SK-MEL-5 (cell line): ENCODE measurements at regions not wholly inside any gene's neighbourhood (a gene's known extent, or its start where the extent isn't known, plus 50 kb on each side); places are given as distances from the start of the nearest gene placed in this dataset.
"Not testable (repeated sequence)": the region's sequence is repeated elsewhere in the genome, so short reads cannot be mapped to it uniquely, and the experiment has no call there.

ENCODE experiments used
- DNase-seq: peaks from one replicate; pipeline ENCODE4 v3.0.0-alpha.2; 2016; ENCODE audit warnings: low read depth, low spot score
- in situ Hi-C: cut with HindIII; loops from 2 replicates; pipeline ENCODE4 v1.10.0; 2016; ENCODE audit warnings: low sequenced_read_pairs, high pct_unique_total_duplicates, low pct_unique_long_range_greater_than_20kb

- in situ Hi-C loops = no loop called here
- no peak for DNase-seq
These were observed 235.8 kb downstream of the EPHA7 start for GRCh38 chr6:93183531-93183972.

DNA sequence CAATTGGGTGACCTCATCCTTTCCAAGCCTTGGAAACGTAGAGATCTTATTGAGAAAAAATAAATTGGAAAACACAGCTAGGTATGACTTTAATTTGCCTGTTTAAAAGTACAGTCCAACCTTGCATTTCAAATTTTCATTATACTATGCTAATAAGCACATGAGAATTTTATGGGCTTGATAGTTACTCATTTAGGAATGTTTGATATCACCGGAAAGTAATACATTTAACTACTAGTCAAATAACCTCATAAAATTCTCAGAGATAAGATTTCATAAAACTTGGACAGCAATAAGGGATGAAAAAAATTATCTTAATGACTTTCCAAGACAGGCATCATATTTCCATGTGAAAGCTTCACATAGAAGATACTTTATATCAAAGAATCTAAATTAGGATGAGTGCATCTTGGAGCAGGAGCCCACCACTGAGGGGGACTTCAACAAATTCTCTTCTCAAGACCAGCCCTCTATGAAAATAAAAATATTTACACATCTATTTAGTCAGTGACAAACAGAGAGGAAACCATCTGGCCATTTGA, 236.3 kb downstream of the EPHA7 start:
- no peak for DNase-seq
- in situ Hi-C loops = no loop called here

DNA sequence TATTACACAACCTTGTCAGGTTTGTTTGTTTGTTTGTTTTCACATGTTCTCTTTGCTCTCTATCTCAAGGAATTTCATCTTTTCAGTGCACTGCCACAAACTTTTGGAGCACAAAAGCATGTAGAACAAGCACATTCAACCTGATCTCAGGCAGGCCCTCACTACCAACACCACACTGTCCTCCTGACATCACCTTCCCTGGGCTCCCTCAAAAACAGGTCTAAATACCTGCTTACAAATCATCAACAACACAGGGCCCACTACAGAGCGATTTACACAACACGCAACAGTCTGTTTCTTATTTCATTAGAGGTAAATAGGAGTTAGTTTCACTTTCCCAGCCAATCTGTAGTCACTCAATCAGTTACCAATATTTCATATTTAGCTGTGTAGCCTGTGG, 241.4 kb downstream of the EPHA7 start:
- in situ Hi-C loops = no loop called here

DNA sequence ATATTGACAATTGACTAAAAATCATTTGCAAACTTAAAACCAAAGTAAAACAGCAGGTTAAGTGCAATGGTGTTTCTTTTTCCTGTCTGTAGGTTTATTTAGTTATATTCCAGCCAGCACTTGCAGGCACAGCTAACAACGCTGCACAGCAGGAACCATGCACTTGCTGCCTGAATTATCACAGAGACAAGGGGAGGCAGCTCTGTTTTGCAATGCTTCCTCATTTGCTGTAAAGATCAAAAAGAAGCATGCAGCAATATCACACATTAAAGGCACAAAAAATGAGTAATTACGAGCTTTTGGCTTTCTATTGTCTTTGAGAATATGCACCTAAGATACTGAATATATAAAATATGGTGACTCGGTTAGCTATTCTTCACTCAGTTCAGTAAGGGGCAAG, 241.9 kb downstream of the EPHA7 start:
- DNase-seq = no peak
- in situ Hi-C loops = no loop called here

More for the DNA sequence above, 241.4 kb downstream of the EPHA7 start:
- DNase-seq = no peak

- DNase-seq = no peak
- in situ Hi-C loops = no loop called here
These were observed 243.3 kb downstream of the EPHA7 start for GRCh38 chr6:93176070-93176469.

- in situ Hi-C loops, DNase-seq: not testable (repeated sequence)
These were observed 245.8 kb downstream of the EPHA7 start for GRCh38 chr6:93173573-93173972.

DNA sequence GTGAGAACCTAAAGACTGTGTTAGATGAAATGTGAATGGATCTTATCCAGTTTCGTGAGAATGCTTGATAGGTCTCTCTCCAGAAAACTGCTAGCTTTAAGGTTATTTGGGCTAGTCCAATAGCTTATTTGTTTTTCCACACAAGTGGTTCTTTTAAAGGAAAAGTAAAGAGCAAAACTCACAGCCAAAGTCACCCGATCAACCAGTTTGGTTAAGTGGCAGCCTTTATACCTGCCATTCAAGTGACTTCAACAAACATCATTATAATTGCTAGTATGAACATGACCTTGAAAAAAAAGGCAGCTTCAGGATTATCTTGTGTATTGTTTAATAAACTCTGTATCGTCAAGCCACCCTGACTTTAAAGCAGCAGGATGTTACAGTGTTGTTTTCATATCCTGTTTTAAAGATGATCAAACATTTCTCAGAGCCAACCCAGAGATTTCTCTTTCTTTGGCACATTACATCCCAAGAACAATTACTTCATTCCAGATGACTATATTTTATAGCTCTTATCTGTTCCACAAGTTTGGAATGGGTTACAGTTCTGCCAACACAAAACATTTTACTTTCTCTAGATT, 253.4 kb downstream of the EPHA7 start:
- in situ Hi-C loops = no loop called here

DNA sequence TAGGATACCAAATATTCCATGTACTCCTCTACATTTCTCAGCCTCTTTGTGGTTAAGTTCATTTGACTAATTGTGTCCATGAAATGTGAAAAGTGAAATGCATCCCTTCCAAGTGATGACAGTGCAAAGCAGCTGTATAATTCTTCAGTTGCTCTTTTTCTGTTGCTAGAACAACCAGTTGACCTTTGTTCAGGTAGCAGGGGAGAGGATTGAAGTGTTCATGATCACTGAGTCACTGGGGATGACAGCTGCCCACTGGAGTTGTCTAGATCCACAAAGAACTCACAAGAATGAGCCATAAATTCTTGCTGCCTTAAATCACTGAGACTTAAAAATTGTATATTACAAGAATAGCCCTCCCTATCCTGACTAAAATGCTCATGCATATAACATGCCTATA, 254.6 kb downstream of the EPHA7 start:
- DNase-seq = no peak
- in situ Hi-C loops = no loop called here

More for the DNA sequence above, 253.4 kb downstream of the EPHA7 start:
- DNase-seq = peak; percentile 80

DNA sequence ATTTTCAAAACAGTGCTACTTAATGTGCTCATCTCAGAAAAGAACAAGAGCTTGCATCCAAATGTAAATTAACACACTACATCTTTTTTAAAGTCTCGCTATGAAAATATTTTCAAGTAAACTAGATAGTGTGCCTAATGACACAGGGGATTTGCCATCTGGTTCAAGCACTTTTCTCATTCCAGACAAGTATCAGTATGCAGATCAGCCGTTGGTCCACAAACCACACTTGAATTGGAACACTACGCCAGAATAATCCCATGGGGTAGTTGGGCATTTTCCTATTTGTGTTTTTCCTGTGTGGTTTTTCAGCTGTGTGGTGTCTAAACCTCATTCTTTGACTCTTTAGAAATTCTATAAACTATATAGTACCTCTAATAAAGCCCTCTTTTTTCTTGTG, 256.2 kb downstream of the EPHA7 start:
- in situ Hi-C loops = no loop called here
- DNase-seq = no peak

- peak; percentile 72 for DNase-seq
- in situ Hi-C loops = no loop called here
These were observed 279.8 kb downstream of the EPHA7 start for GRCh38 chr6:93139408-93140081.

- in situ Hi-C loops = no loop called here
- DNase-seq = no peak
These were observed 283.2 kb downstream of the EPHA7 start for GRCh38 chr6:93136111-93136510.

DNA sequence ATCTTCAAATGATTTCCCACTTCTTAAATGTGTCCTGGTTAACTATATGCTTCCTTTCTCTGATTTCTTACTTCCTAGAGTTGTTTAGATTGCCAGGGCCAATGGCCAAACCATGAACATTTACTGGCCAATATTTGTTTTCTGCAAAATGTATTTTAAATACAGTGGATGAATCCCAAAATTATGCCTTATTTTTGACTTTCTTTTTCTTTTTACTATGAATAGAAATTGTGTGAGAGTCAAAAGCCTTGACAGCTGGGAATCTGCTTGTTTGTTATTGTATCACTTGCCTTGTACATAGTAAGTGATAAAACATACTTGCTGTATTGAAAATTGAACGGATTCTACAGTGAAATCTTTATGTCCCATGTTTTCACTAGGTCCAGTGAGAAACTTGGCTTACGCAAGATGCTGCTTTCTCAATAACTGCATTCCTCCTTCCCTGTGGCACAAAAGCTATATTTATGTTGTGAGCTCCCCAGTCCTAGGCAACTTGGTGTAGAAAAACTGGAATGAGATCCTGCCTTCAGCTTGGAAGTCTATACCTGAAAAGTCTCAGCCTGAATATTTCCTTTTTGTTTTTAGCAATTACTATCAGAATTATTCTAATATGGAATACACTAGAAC, 295.2 kb downstream of the EPHA7 start:
- in situ Hi-C loops = no loop called here

DNA sequence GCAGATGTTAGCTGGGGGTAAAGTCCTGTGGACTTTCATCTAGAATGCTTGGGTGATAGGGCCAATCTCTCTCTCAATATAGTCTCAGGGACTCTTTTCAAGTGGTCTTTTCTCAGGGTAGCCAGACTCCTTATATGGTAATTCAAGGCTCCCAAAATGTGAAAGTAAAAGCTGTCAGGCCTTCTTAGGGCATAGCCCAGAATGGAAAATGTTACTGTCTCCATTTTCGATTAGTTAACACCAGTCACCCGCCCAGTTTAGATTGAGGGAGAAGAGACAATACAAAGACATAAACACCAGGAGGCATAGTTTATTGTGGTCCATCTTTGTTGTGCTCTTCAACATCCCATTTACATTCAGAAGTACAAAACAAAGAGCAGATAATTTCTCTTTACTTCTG, 295.8 kb downstream of the EPHA7 start:
- peak; percentile 10 for DNase-seq
- in situ Hi-C loops = no loop called here

More for the DNA sequence above, 295.2 kb downstream of the EPHA7 start:
- DNase-seq = peak; percentile 52

GRCh38 chr6:93120154-93120742, 299.1 kb downstream of the EPHA7 start:
- in situ Hi-C loops = no loop called here
- DNase-seq = peak; percentile 43

DNA sequence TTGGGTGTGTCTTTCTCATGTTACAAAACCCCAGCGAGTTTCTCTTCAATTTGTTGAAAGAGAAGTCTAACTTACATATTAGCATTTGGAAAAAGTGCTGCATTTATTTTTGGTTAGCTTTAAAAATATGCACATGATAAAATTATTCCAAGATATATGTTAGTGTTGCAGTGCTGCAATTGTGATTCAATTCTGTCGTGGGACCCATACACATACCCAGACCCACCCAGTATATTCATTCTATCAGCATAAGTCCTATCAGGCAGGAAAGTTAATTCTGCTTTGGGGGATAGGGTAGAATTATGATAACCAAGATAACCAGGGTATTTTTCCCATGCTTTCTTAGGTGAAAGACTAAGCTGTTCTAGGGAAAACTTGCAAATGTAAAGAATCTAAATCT, 313.5 kb downstream of the EPHA7 start:
- in situ Hi-C loops = no loop called here
- DNase-seq = no peak

DNA sequence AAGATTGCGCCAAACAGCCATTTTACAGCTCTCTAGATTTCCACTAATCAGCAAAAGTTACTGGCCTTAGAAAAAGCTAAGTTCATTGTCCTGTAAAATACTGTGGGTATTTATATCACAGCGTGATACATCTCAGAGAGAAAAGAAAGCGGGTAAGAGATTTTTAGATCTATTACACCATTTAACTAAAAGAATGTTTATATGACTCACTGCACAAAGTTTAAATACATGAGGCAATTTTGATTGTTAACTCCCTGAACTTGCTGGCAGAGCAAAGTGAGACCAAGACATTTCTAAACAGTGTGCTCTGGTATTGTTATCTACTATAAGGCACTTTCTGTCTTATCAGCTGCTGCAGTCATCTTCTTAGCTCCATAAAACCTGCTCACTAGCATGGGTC, 314.3 kb downstream of the EPHA7 start:
- no peak for DNase-seq
- in situ Hi-C loops = no loop called here

DNA sequence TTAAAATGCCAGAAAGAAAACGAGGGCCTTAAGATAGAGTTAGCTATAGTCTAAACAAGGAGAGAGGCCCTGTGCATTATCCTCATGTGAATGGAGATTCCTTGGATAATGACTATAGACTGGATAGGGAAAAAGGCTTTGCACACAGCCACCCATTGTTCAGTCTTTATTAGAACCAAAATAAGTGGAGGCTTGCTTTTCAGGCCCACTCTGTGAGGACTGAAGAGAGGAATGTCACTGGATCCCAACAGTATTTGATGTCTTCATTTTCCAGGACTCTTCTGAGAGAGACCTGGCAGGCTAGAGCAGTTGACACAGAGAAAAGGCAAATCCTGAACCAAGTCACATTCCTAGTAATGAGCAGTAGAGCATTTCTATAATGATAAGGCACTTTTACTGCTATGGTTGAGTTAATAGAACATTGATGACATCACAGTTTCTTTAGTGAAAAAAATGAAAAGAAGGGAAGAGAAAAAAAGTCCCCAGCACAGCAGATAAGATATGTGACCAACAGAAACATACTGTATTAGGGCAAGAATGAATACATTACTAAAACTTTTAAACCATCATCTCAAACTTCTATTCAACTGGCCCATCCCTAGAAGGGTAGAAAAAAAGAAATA, 315.1 kb downstream of the EPHA7 start:
- in situ Hi-C loops = no loop called here
- DNase-seq = no peak
